ENCODE measurements at regions not wholly inside any gene's neighbourhood (a gene's known extent, or its start where the extent isn't known, plus 50 kb on each side); places are given as distances from the start of the nearest gene placed in this dataset.

DNA sequence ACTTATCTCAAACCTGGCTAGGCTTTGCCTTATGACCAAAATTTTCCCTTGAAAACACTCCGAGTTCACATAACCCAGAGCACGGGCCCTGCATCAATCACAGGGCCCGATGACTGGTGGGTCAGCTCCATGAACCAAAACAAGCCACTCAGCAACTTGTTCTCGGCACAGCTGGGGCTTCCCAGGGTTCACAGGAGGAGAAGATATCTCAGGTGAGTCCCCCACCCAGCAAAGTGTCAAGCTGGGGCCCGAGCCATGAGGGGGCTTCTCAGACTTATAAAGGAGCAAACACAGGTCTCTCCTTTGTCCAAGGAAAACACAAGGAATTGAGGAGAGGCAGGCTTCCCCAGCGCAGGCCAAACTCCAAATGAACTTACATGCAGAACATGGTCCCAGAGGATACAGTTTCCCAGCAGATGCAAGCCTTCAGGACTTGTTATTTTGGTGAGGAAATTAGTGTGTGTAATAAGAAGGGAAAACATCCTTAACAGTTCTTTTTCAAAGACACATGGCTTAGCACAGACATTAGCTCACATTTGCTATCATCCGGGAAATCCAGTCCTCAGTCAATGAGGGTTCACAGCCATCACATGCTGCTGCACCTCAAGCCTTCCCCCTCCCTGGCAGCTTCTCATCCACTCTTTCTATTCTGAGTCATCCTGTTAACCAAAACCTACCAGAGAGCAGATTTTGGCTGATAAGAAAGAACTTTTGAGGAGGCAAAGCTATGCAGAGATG is 98.1 kb upstream of the NFIA start:
- DNase-seq = no peak

DNA sequence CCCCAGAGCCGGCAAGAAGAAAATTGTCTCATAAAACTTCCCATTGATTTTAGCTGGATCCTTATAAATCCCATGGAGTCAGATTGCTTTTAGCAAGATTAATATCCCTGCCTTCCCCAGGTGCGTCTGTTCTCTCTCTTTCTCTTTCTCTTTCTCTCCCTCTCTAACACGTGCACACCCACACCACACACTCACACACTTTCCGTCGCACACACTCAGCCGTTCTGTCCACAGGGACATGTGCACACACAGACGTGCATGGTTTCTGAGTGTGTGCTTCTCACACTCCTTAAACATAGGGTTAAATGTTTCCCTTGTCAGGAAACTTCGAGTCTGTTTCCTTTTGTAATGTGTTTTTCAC is 98.7 kb upstream of the NFIA start:
- DNase-seq = no peak

DNA sequence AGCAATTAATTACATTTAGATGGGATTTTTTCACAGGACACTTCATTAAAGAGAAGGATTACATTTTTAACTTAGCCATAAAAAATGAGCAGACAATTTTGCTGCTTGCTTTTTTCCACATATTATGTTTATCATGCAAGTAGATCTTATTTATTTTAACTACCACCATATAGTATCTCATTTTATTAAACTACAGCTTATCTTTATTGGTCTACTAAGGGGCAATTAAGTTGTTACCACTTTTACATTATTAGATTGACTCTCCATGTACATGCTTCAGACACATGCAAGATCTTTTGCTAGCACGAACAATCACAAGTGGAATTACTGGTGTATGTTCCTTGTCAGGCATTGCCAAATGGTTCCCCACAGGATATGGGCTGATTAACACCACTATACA is 99.8 kb upstream of the NFIA start:
- DNase-seq = no peak

DNA sequence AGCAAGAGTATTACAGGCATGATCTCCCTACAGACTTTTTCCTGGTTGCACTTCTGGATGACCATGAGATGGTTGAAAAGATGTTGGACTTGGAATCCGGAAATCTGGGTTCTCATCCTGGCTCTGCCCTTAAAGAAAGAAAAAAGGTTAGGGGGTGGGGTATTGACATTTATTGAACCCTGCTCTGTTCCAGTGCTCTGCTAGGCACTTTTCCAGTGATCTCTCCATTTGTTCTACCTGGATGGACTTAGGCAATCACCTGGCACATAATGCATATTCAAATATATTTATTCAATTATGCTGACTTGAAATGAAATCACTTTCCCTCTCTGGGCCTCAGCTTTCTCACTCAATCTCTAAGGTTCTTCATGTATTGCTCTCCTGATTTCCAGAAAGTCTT is 101.0 kb upstream of the NFIA start:
- DNase-seq = no peak

DNA sequence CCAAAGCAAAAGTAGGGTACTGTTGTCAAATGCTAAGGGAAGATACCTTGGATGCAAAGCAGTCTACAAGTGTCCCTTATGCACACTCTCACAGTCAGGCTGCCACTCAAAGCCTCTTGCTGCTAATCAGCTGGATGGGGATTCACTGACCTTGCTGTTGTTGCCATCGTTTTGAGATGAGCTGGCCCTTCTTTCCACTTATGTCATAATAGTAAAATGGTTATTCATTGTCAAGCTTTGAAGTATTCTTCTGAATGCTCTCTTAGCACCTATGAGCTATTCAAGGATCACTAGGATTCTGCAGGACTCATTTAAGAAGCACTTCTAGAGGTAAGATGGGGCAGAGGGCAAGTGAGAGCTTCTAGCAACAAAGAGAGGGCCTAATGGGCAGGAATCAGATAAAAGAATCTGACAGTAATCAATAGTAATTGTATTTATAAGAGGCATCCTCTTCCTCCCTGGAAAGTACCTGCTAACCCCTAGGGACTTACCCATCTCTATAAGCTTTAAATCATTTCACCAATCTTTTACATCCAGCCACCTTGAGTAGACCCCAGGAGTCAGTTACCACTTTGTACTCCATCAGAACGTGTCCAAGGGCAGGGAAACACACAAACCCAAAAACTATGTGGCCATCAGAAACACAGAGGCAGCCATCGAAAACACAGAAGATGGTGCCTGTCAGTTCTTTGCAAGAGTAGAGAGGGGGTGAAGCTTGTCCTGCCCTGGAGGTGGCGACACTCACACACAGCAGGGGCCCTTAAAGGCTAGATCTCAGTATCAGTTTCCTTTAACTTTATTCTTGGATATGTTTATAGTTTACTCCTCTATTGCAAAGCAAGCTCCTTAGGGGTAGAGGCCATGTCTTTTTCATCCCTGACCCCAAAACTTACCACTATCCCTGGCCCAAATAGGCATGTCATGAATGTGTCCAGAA is 103.7 kb upstream of the NFIA start:
- peak; percentile 7 for DNase-seq

DNA sequence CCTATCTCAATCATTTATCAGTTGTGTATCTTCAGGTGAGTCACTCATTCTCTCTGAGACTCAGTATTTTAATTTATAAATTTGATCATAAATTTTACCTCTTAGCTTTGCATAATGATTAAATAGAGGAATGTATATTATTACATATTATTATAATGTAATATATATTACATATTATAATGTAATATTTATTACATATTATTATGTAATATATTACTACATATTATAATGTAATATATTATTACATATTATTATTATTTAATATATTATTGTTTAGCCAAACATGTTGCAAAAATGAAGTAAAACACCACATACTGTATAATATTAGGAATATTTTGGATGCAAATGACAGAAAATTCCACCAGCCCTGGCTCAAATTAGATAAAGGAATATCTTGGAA is 104.7 kb upstream of the NFIA start:
- no peak for DNase-seq

DNA sequence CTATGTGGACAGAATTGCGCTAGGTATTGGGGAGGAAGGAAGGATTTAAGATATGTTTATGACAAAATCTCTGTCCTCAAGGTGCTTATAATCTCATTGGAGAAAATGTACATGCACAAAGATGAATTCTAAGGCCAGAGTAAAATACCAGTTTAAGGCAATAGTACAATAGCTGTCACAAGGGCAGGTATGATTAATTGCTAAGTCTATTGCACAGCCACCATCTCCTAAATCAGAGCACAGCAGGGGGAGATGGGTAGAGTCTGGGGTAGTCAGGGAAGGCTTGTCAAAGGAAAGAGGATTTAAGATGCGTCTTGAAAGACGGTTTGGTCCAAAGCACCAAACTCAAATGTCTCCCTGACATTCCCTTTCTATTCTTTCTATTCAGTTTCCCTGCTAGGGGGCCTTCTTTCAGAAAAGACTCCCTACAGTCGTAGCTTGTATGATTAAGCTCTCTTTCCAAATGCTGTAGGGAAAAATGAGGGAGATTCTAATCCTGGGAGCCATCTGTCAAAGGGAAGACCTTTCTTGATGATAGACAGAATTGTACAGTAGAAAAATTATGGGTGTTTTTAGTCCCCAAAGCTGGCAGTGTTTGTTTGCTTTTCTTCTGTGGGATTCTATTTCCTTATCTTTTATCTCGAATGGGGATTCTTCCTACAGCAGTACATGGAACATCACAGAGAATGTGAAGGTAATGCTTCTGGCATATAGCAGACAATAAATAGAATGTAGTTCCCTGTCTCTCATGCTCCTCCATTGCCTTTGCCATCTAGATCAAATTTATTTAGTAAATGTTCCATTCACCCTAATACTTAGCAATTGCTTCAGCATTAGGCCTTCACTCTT is 107.6 kb upstream of the NFIA start:
- DNase-seq = no peak

DNA sequence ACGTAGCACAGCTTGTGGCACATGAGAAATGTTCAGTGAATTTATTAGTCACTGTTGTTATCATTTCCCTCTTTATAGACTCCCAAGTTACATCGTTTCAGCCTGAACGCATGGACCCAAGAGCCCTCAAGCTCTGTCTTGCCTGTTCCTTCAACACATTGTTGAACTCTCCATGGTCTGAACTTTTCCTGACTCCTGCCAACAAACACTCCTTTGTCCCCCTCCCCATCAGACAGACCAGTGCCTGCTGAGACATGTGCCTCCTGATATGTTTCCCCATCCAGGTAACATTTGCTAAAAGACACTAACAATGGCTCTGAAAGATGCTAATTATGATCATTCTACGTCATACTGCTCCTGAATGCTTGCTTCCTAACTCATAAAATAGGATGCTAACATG is 108.7 kb upstream of the NFIA start:
- DNase-seq = no peak

DNA sequence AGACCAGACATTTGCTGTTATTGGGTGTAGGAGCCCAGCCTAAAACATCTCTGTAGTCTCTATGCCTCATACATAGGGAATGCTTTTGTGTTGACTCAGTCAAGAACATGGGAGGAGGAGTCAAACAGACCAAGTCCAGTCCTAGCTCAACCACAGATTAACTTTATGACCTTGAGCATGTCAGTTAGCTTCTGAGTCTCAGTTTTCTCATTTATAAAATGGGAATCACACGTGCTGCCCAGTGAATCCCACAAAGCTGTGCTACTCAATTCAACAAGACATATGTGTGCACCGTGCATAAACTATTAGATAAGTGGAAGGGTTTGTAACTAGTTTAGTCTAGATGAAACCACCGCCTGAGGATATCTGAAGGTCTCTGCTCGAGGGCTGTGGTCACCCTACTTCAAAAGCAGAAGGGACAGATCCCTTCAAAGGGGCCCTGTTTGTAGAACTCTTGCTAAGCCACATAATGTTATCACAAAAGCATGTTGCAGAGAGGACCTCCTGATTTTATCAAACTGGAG is 109.5 kb upstream of the NFIA start:
- DNase-seq = no peak

DNA sequence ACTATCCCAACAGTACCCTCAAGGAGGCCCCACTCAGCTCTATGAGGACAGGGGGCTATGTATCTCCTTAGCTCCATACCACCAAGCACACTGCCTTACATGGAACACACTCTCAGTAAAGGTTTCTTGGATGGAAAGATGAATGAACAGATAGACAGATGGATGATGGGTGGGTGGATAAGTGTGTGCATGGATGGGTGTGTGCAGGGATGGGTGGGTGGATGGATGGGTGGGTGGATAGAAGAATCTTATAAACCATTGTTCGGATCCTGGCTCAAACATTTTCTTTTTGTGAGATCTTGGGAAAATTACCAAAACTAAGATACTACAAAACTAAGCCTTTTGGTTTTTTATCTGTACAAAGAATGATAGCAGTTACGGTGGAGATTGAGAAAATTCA is 111.0 kb upstream of the NFIA start:
- DNase-seq = no peak

DNA sequence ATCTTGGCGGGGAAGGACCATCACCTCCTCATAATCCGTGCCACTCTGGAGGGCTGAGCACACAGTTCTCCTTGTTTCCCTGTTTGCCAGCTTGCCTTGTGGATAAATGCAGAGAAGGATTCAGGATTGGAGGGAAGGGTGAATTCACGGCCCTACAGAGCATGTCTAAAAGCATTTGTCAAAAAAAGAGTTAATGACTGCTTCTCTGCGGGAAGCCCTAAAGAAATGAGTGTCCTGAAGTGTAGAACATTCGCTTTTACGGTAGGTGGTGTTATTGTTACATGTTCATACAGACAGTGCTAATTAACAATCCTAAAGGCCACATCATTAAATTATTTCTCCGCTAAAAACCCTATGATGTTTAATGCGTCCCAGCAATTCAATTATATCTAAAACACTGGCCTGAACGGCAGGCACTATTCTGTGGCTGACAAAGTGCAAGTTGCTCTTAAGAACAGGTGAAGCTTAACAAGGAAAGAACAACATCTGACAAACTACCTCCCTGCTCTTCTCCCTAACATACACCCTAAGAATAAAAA is 112.3 kb upstream of the NFIA start:
- no peak for DNase-seq

DNA sequence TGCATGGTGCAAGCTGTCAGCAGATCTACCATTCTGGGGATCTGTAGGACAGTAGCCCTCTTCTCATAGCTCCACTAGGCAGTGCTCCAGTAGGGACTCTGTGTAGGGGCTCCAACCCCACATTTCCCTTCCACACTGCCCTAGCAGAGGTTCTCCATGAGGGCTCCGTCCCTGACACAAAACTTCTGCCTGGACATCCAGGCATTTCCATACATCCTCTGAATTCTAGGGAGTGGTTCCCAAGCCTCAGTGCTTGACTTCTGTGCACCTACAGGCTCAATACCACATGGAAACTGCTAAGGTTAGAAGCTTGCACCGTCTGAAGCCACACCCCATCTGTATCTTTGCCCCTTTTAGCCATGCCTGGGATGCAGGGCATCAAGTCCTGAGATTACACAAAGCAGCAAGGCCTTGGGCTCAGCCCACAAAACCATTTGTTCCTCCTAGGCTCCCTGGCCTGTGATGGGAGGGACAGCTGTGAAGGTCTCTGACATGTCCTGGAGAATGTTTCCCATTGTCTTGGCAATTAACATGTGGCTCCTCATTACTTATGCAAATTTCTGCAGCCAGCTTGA is 117.0 kb upstream of the NFIA start:
- no peak for DNase-seq

DNA sequence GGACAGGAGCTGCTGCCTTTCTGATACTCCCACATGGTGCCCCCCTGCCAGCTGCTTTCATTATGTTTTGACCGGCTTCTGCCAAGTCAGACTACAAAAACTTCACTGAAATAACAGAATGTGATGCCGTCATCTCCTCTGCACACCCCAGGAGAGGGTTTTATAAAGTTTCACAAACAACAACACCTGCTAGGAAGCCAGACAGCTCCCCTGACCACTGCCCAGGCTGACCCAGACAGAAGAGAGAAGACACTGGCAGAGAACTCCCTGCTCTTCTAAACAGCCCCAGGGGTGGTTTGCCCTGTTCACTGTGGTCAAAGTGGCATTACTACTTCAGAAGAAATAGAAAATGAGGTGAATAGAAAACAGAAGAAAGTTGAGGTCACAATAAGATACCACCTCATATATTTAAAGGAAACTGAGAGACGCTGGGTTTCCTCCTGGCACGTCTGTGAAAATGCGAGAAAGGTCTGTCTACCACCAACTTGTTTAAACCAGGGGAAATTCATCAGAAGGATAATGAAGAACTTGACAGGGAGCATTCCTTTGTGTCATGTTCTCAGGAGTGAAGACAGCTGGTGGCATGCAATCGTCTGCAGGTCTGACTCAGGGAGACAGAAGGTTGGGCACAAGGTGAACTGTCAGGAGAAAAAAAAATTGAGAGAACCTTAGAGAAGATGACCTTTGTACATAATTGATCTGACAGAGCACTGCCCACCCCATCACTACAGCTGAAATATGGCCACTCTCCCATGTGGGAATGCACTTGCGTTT is 119.0 kb upstream of the NFIA start:
- no peak for DNase-seq

DNA sequence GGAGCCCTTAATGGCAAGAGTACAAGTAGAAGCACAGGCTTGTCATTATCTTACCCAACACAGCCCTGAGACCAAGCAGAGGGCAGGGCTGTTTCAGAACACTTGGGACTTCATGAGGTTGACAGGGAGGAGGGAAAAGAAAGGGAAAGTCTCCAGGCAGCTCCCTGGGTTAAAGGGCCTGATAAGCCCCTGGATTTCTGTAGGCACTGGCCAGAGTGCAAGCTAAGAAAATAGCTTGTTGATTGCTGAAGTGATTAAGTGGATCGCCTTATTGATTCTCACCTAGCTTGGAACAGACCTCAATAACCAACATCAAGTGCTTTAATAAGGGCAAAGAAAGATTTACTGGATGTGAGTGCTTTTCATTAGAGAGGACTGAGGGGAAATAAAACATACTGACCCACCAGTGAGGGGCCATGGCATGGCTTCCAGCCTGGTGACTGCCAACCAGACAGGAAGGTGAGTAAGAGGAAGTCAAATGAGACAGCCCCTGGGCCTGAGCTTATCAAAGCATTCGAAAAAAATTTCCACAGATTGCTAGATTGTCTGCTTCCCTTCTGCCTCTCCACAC is 121.4 kb upstream of the NFIA start:
- no peak for DNase-seq

DNA sequence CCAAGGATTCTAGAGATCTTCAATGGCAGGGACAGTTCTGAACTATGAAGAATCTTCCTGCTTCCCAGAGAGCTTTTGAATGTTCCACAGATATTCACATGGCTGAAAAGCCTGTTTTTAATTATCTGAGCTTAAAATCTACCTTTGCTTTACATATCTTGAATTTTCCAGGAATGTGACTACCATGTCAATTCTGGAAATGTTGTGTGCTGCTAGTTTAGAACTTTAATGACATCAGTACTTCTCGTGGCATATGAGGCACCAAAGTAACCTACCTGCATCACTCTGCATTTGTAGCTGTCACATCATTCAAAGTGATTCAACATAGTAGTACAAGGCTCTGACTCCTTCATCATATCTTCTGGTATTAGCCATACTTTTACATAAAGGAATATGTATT is 122.7 kb upstream of the NFIA start:
- no peak for DNase-seq

DNA sequence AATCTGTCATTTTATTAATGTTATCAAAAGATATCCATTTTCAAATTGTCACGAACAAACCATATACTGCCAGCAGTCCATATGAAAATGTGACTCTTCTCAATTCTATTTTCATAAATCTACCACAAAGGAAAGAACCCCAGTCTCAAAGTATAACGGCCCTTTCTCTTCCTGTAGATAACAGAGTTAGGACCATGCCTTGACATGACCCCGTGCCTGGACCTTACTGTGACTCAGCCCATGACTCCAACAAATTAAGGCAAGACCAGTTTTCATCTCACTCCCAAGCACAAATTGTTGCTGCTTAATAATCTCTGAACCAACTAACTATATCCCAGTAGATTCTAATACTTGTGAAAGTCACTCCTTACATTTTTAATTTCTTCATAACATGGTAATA is 124.4 kb upstream of the NFIA start:
- DNase-seq = no peak

DNA sequence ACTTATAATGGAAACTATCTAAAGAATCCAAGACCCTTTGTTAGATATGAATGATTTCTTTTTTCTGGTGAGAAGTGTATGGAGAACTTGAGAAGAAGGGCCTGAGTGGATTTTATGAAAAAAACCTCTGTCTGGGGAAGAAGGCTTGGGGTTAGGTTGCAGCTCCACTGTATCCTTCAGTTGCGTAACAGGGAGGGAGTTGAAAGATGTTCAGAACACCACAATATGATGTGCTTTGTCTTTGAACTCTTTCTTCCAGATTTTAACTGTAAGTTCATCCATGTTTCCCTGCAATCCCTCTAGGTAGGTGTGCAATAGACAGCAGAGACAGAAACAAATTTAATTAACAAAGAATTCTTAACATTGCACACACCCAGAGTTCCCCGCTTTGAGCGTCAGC is 125.8 kb upstream of the NFIA start:
- DNase-seq = no peak

DNA sequence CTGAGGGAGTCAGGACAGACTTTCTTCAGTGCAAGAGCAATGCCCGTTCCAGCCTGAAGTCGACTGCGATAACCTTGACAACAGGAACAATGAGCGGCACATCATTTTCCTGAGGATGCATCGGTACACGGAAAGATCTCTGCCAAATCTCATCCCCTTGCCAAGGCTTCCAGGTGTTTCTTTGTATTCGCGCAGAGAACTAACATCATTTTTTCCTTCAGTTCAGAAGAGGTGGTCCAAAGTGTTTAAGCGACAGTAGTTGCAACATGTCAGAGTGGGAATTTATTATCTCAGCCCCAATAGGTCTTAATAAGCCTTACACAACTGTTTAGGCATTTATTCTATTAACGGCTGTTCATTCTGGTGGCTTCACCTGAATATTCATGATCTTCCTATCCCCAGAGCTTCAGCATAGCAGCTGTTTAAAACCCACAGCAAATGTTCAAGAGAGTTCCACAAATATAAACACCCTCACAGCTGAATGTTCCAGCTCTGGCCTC is 129.7 kb upstream of the NFIA start:
- no peak for DNase-seq

DNA sequence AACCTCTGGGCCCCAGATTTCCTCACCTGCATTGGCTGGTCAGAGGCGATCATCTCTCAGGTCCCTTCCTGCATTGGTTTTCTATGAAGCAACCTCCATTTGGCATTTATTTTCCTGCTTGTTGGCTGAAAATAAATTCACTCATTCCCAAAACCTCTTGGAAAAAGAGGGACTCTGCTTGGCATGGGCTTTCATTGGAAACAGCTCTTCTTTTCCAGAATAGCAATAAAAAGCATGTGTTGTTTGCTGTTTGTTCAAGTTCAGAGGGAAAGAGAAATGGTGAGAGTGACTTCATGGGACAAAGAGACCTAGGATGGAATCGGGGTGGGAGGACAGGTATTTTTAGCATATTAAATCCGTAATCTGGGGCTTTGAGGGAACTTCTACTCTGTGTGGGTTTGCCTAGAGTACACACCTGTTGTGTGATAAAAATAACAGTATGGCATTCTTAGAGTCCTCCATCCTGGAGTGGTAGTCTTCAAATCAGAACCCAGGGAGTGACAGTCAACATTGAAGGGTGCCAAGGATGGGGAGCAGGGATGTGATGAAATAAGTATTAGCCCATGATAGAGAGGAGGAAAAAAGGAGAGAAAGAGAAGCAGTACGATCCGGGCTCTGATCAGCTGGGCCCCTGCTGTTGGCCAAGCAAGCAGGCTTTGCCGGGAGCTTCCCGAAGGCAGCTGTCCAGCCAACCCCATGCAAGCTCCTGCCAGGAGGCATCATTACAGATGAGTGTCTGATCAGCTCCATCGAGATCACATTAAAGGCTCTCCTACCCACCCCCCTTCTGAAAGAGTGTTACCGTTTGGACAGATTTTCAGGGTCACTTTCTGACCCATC is 131.9 kb upstream of the NFIA start:
- no peak for DNase-seq

DNA sequence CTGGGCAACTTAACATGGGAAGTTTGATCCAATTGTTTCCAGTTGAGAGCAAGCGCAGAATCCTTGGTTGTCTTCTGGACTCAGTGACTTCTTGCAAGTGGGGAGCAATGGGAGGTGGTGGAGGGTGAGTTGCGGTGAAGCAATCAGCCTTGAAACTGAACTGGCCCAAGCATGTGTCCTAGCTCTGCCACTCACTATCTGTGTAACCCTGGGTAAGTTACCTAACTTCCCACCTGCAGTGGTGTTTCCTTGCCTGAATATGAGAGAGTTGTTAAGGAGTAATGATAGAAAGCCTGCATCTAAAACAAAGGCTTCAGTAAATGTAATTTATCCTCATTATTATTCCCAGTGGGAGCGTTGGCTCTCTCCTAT is 132.5 kb upstream of the NFIA start:
- no peak for DNase-seq

Data from effector CD8-positive, alpha-beta T cell (primary cell).